Dedifferentiated amniotic fluid mesenchymal stem cell (primary cell): ENCODE measurements at regions not wholly inside any gene's neighbourhood (a gene's known extent, or its start where the extent isn't known, plus 50 kb on each side); places are given as distances from the start of the nearest gene placed in this dataset.
A peak's percentile ranks its signal among the peaks of the same experiment; 100 is the strongest.
"Not testable (repeated sequence)": the region's sequence is repeated elsewhere in the genome, so short reads cannot be mapped to it uniquely, and the experiment has no call there.

Experiments
- DNase-seq: peaks from one replicate; pipeline ENCODE4 v3.0.0-alpha.2; 2016; ENCODE audit errors: extremely low spot score

- DNase-seq = not testable (repeated sequence)
These were observed 148.5 kb upstream of the ACTBL2 start for GRCh38 chr5:57631139-57631538.

DNA sequence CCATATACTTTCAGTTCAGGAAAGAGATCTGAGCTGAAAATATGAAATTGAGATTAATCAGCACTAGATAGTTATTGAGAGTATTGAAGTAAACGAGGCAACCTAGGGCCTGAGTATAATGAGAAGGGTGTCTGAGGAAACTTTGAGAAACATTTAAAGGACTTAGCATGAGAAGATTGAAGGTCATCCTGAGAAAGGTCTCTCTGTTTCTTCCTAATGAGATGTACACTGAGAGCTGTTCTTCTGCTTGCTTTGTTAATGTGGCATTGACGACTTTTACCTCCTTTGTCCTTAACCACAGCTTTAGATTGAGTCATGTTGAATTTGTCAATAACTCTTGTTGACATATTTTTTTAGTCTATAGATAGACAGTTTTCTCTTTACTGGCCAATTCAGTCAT, 145.1 kb upstream of the ACTBL2 start:
- DNase-seq = no peak

DNA sequence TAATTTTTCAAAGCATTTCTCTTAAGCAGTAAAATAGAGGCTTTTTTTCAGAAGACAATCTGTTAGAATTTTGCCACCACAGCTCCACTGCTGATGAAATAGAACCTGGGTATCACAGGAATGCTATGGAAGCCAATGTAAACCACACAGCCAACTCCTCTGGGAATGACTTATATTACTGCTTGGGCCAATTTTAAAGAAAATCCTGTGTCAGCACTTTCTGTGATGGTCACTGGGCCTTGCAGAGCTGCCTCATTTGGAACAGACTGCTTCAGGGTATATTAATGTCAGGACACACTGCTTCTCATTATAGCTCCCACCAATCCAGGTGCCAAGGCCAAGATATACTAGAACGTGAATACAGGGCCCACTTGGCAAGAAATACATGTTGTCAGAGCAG, 144.1 kb upstream of the ACTBL2 start:
- DNase-seq = peak; percentile 20

- DNase-seq = no peak
These were observed 139.0 kb upstream of the ACTBL2 start for GRCh38 chr5:57621624-57622023.

GRCh38 chr5:57618767-57619381, 136.3 kb upstream of the ACTBL2 start:
- no peak for DNase-seq

DNA sequence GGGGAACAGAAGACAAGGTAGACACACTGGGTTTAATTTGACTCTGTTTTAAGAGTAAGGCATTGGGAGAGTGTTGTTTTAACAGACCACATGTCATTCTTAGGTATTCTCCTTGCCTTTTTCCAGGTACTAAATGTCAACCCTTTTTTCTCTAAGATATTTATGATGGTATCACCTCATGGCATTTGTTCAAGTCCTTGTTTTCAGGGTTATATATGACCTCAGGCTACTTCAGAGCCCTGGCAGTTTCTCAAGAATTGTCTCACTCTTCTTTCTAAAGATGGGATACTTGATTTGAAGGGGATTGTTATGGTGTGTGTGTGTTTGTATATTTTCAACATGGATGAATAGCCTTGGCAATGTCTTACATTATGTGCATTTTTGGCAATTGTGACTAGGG, 131.1 kb upstream of the ACTBL2 start:
- DNase-seq = no peak

DNA sequence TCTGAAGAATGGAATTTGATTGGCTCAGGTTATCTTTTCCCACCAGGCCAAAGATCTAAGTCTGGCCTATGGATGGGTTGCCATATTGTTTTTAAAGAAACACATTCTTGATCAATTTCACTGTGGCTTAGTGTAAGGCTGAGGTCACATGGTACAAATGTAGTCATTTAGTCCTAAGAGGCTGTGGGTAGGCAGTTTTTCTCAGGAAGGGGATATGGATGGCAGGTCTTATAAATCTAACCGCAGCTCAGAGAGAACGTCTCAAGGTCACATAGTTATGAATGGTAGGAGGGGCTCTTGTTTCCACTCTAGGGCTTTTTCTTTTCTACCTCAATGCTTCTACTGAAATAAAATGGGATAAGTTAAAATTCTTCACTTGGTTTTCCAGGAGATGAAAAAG, 128.6 kb upstream of the ACTBL2 start:
- no peak for DNase-seq

GRCh38 chr5:57608542-57608941, 125.9 kb upstream of the ACTBL2 start:
- no peak for DNase-seq

DNA sequence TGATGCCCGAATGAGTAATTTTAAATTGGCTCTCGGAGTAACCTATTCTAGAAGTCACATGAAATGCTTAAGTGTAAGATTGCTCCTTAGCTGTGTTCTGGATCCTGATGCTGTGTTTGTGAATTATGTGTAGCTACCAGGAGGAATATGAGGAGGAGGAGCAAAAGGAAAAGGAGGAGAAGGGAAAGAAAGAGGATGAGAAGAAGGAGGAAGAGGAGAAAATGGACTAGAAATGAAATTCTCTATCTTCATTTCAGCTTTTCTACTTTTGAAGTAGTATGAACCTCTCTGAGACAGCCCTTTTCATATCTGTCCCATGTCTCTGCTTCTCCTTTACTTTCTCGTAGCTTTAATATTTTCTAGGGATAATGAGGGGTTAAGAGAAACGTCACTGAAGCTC, 119.4 kb upstream of the ACTBL2 start:
- DNase-seq = no peak

DNA sequence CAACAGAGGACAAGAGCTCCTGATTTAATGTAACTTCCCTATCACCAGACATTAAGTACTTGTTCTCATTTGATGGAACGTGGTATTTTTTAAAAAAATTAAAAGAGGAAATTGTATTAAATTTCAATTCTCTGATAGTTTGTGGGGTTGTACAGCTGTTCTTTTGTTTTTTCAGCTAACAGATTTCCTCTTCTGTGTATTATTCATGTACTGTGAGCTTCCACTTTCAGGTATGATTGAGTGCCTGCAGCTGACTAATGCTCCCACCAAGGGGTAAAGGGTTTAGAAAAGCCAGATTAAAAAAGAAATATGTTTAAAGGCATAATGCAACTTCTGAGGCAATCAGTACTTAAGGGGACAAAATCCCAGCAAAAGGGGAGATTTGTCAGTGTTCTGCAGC, 117.7 kb upstream of the ACTBL2 start:
- DNase-seq = no peak

DNA sequence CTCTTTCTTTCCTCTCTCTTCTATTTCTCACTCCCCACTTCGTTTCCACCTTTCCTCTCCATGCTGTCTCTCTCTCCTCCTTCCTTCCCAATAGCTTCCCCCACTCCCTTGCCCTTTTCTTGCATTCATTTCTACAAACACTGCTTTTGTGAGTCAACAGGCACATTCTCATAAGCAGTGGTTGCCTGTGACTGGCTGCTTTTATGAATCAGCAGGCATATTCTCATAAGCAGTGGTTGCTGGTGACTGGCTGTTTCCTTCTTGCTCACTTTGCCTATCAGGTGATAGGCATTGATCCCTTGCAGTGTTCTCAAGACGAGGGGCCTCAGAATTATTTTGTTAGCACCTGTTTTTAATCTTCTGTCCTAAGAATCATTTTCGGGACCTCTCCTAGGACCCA, 116.1 kb upstream of the ACTBL2 start:
- DNase-seq = peak; percentile 52

- DNase-seq = no peak
These were observed 115.5 kb upstream of the ACTBL2 start for GRCh38 chr5:57598097-57598496.

- no peak for DNase-seq
These were observed 112.9 kb upstream of the ACTBL2 start for GRCh38 chr5:57595523-57595991.

DNA sequence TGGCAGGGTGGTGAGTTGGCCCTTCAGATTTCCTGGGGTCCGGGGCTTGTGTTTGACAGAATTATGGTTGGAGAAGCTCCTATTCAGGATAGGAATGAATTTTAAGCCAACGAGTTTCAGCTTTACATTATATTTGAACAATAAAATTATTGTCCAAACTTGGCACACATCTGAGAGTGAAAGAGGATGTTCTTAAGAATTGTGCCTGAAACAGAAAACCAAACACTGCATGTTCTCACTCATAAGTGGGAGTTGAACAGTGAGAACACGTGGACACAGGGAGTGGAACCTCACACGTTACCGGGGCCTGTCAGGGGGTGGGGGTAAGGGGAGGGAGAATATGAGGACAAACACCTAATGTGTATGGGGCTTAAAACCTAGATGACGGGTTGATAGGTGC, 111.8 kb upstream of the ACTBL2 start:
- DNase-seq = no peak

DNA sequence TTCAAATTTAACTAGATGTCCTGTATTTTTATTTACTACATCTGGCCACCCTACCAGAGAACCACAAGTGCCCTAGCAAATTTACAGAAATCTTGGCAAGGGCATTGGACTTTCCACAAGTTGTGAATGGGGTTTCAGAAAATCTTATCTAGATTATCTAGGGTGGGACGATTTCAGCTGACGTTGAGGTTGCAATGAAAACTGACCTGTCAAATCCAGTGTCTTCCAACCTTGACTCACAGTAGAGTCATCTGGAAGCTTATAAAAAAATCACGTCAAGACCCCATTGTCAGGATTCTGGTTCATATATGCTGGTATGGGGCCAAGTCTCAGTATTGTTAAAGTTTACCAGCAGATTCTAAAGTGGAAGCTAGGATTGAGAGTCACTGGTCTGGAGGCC, 109.6 kb upstream of the ACTBL2 start:
- DNase-seq = no peak

DNA sequence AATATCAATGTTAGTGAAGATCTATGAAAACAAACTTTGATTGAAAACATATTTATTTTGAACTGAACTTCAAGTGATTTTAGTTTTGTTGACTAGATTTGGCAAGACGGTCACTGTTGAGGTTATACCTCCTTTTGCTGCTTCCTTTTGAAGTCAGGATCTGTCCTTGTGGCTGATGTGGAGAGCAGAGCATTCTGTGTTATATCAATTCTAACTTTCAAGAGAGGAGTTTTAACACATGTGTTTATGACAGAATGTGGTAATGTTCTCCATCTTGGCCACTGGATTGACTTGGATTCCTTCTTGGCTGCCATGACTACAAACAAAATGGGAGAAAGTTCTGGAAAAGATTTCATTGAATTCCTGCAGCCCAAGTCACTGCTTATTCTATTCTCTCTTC, 104.0 kb upstream of the ACTBL2 start:
- DNase-seq = no peak

DNA sequence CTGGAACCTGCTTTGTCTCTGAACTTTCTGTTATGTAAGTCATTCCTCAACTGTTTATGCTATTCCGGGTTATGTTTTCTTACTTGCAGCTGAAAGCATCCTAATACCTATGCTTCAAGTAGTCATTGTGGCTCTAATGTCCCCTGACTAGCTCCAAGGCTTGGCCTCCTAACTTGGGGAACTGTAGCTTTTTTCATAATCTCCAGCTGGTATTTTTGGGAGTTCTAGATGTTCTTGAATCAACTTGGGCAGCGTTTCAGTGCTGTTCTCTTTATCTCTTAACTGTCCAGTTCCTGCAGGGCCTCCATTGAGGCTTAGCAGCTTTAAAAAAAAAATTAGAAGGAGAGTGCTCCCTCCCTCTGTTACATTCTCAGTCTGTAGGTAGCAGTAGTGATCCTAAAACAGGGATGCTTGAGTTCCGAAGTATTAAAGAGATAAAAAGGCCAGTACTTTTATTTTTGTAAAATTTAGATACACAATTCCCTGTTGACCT, 100.0 kb upstream of the ACTBL2 start:
- no peak for DNase-seq

GRCh38 chr5:57581772-57582171, 99.2 kb upstream of the ACTBL2 start:
- no peak for DNase-seq

GRCh38 chr5:57581222-57581621, 98.6 kb upstream of the ACTBL2 start:
- DNase-seq = no peak

- DNase-seq = no peak
These were observed 95.0 kb upstream of the ACTBL2 start for GRCh38 chr5:57577432-57578175.

DNA sequence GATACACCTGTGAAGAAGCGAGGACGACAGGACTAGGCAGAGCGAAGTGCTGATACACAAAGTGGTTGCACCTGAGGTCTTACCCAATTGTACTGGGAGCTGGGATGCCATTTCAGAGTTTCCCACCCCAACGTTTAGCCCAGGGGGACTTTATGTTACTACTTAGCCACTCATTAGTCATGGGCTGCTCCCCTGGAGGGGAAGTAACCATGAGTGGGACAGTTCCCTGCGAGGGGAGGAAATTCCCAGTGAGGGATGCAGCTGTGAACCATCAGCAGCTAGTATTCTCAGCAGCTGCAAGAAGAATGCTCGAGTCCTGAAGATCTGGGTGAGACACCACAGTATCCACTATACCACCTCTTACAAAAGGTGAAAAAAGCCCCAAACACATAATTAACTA, 93.7 kb upstream of the ACTBL2 start:
- DNase-seq = no peak

DNA sequence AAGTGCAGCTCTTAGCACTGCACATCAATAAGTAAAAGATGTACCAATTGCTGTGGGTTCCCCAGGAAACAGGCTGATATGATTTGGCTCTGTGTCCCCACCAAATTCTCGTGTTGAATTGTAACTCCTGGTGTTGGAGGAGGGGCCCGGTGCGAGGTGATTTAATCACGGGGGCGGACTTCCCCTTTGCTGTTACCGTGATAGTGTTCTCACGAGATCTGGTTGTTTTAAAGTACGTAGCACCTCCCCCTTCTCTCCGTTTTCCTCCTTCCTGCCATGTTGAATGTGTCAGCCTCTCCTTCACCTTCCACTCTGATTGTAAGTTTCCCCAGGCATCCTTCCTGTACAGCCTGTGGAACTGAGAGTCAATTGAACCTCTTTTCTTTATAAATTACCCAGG, 93.2 kb upstream of the ACTBL2 start:
- DNase-seq = no peak

DNA sequence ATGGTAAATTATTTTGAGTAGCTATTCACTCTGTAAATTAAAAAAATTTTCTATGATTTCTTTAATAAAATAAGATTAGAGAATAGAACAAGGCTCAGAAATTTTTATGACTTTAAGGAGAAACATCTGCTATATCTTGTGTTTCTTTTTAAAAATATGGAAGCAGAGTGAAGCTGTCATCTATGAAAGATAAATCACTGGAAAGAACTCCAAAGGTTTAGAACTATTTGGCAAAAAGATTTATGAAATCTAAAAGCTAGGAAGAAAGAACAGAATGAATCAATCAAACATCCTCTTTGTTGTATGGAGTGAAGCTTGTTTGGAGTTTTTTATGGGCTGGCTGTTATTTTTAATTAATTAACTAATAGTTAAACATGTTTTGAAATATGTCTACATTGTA, 89.8 kb upstream of the ACTBL2 start:
- DNase-seq = no peak

DNA sequence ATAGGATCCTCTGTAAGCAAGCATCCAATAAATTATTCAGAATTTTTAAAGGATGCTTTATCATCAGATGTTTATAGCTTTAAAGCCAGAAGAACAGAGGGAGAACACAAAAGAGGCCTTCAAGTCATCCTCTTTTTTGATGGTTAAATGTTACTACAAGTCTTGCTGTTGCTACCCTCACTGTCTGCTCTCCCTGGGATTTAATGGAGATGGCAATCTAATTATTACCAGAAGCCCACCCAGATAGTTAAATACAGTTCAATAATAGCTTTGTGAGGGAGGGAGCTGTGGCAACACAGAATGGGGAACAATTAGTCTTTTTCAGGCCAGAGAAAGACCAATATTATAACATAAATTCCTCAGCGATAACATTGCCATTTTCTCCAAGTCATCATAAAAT, 87.0 kb upstream of the ACTBL2 start:
- DNase-seq = no peak
